GM18508 (cell line): ENCODE measurements at regions not wholly inside any gene's neighbourhood (a gene's known extent, or its start where the extent isn't known, plus 50 kb on each side); places are given as distances from the start of the nearest gene placed in this dataset.

ENCODE experiments used
- ATAC-seq: cut with Tn5 transposase; IDR thresholded peaks from one replicate; pipeline ENCODE4 v1.9.1; 2021; ENCODE audit warnings: moderate number of reproducible peaks; ENCODE audit not compliant: insufficient read depth, unreplicated experiment

- no peak for ATAC-seq
Measured at GRCh38 chr11:111045407-111045803, 200.1 kb upstream of the POU2AF2 start.

GRCh38 chr11:111044751-111045406 is 200.6 kb upstream of the POU2AF2 start:
- ATAC-seq, result no peak

GRCh38 chr11:111039982-111040381 is 205.5 kb upstream of the POU2AF2 start:
- ATAC-seq, result no peak

GRCh38 chr11:111035746-111036145 is 209.8 kb upstream of the POU2AF2 start:
- ATAC-seq, result no peak

GRCh38 chr11:111026241-111026640 is 219.3 kb upstream of the POU2AF2 start:
- ATAC-seq, result no peak

- ATAC-seq, result no peak
Measured at GRCh38 chr11:111021131-111021530, 224.4 kb upstream of the POU2AF2 start.

- ATAC-seq, result no peak
Measured at GRCh38 chr11:111019871-111020670, 225.5 kb upstream of the POU2AF2 start.

- ATAC-seq, result no peak
Measured at GRCh38 chr11:111019451-111019850, 226.1 kb upstream of the POU2AF2 start.

- no peak for ATAC-seq
Measured at GRCh38 chr11:111018566-111018965, 227.0 kb upstream of the POU2AF2 start.

- ATAC-seq, result no peak
Measured at GRCh38 chr11:111012491-111012890, 233.0 kb upstream of the POU2AF2 start.

GRCh38 chr11:111011275-111011594 is 234.3 kb upstream of the POU2AF2 start:
- ATAC-seq, result no peak

- no peak for ATAC-seq
Measured at GRCh38 chr11:111010391-111011274, 234.9 kb upstream of the POU2AF2 start.

- ATAC-seq, result no peak
Measured at GRCh38 chr11:111006227-111006626, 239.3 kb upstream of the POU2AF2 start.

- no peak for ATAC-seq
Measured at GRCh38 chr11:111001986-111002611, 243.4 kb upstream of the POU2AF2 start.

- ATAC-seq, result no peak
Measured at GRCh38 chr11:111001081-111001430, 244.5 kb upstream of the POU2AF2 start.

- ATAC-seq, result no peak
Measured at GRCh38 chr11:111000400-111001080, 245.0 kb upstream of the POU2AF2 start.

- no peak for ATAC-seq
Measured at GRCh38 chr11:110992481-110992880, 253.0 kb upstream of the POU2AF2 start.

GRCh38 chr11:110991661-110992355 is 253.7 kb upstream of the POU2AF2 start:
- ATAC-seq, result no peak

GRCh38 chr11:110990311-110990710 is 255.2 kb upstream of the POU2AF2 start:
- ATAC-seq, result no peak
